ENCODE measurements at regions not wholly inside any gene's neighbourhood (a gene's known extent, or its start where the extent isn't known, plus 50 kb on each side); places are given as distances from the start of the nearest gene placed in this dataset.
"Not testable (repeated sequence)": the region's sequence is repeated elsewhere in the genome, so short reads cannot be mapped to it uniquely, and the experiment has no call there.

DNA sequence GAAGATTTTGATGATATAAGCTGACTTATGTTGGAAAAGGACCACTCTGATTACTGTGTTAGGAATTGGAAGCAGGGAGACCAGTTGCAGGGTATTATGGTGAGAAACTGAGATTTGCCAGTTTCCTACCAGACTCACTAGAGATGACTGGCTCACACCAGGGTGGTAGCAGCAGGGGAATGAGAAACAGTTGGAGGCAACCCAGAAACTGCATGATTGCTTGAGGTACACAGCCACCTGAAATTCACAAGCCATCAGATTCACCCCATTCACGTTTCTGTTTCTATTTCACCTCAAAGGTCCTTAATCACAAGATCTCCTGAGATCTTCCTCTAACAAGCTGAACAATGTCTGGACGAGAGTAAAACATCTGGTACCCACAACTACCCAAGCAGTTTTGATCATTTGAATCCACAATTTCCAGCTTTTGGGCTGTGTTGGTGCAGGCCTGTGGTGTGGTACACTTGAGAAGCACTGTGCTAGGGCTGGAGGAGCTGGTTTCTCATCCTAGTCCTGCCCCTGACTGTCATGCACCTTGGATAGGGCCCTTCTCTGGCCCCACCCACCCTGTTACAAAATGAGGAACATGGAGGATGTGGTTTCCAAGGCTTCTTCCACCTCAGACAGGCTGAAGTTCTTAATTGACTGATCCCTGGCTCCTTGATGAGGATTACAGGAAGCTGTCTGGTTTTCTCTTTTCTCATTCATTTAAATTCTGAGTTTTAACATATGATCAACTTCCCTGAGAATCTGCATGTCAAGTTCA lies 233.4 kb downstream of the INSC start:
- 51 to 55% methylated on average over 2 of the region's 2 CpGs for WGBS, 2 donors
- TF ChIP-seq POLR2A (IDR thresholded peaks at IDR 0.05), result no peak
- TF ChIP-seq, protein P1, sequence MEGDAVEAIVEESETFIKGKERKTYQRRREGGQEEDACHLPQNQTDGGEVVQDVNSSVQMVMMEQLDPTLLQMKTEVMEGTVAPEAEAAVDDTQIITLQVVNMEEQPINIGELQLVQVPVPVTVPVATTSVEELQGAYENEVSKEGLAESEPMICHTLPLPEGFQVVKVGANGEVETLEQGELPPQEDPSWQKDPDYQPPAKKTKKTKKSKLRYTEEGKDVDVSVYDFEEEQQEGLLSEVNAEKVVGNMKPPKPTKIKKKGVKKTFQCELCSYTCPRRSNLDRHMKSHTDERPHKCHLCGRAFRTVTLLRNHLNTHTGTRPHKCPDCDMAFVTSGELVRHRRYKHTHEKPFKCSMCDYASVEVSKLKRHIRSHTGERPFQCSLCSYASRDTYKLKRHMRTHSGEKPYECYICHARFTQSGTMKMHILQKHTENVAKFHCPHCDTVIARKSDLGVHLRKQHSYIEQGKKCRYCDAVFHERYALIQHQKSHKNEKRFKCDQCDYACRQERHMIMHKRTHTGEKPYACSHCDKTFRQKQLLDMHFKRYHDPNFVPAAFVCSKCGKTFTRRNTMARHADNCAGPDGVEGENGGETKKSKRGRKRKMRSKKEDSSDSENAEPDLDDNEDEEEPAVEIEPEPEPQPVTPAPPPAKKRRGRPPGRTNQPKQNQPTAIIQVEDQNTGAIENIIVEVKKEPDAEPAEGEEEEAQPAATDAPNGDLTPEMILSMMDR (IDR thresholded peaks at IDR 0.05), result no peak
- H3K4me3 ChIP-seq, result no peak overlapping the region
- H3K27ac ChIP-seq, result no peak overlapping the region
- peaks cover 0 to 3% (median 0%) of the 10 kb centered on the region in 4 donors for H3K27me3 ChIP-seq
- H3K9me3 ChIP-seq, result no peaks in the 10 kb centered on the region
- no peak for DNase-seq
- H3K4me1 ChIP-seq, result no peaks in the 10 kb centered on the region
- intact Hi-C loops (cut with DNase I), result no loop called here
- H3K36me3 ChIP-seq, result no peaks in the 10 kb centered on the region

DNA sequence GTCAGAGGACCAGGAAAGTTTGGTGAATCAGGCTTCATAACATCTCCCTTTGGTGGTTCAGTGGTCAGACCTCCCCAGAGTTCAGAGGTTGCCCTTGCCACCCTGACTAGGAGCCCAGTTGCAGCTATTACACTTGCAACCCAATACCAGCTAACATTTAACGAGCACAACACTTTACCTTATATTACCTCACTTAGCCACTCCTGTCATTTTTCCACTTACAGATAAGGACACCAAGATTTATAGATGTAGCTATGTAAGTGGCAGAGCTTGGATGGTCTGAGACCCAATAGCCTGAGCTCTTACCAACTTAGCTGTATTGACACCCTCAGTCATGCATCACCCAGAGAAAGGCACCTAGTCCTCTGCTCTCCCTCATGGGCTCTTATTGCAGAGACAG lies 234.7 kb downstream of the INSC start:
- 75 to 83% methylated on average over 1 of the region's 1 CpG for WGBS, 2 donors
- Histone ChIP-seq H3K9me3 (no peaks in the 10 kb centered on the region), H3K36me3 (no peaks in the 10 kb centered on the region), H3K27me3 (peaks cover 0 to 3% (median 0%) of the 10 kb centered on the region in 4 donors), H3K4me3 (no peak overlapping the region), H3K27ac (no peak overlapping the region), H3K4me1 (no peaks in the 10 kb centered on the region)
- TF ChIP-seq, protein P1 (IDR thresholded peaks at IDR 0.05), result no peak
- TF ChIP-seq POLR2A (IDR thresholded peaks at IDR 0.05), result no peak
- DNase-seq, result no peak
- intact Hi-C loops (cut with DNase I), result no loop called here

DNA sequence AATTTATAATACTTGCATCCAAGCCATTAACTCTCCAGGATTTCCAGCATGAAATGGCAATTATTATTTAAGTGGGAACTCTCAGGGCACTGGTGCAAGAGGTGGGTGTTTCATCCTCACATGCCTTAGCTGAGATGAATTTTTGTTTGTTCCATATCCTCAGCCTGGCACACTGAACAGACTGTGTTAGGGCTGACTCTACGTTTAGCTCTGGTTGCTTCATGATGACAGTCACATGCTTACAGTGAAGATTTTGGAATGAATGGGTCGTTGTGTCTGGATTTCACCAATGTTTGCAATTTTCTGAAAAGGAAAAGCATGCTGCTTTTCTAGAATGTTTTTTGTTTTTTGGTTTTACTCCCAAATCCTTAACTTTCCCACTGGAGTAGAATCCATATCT lies 246.6 kb downstream of the INSC start:
- no peaks in the 10 kb centered on the region for H3K9me3 ChIP-seq
- no peak overlapping the region for H3K4me3 ChIP-seq
- WGBS, 2 donors, result 74 to 85% methylated on average over 2 of the region's 2 CpGs
- H3K27me3 ChIP-seq, result no peaks in the 10 kb centered on the region
- no peak overlapping the region for H3K27ac ChIP-seq
- intact Hi-C loops (cut with DNase I), result no loop called here
- TF ChIP-seq, protein P1 (IDR thresholded peaks at IDR 0.05), result no peak
- TF ChIP-seq POLR2A (IDR thresholded peaks at IDR 0.05), result no peak
- no peaks in the 10 kb centered on the region for H3K4me1 ChIP-seq
- H3K36me3 ChIP-seq, result no peaks in the 10 kb centered on the region
- DNase-seq, result no peak

DNA sequence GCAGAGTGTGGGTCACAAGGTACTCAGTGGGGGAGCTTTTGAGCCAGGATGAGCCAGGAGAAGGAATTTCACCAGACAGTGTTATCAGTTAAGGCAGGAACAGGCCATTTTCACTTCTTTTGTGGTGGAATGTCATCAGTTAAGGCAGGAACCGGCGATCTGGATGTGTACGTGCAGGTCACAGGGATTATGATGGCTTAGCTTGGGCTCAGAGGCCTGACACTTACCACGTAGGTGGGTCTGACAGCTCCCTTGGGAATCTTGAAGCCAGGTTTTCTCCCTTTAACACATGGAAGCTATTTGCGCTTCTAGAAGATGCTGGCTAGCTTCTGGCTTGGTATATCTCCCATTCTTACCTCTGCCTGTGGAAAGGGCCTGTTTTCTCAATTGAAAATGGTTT lies 250.6 kb downstream of the INSC start:
- not testable (repeated sequence) for H3K27ac ChIP-seq, DNase-seq, H3K27me3 ChIP-seq

DNA sequence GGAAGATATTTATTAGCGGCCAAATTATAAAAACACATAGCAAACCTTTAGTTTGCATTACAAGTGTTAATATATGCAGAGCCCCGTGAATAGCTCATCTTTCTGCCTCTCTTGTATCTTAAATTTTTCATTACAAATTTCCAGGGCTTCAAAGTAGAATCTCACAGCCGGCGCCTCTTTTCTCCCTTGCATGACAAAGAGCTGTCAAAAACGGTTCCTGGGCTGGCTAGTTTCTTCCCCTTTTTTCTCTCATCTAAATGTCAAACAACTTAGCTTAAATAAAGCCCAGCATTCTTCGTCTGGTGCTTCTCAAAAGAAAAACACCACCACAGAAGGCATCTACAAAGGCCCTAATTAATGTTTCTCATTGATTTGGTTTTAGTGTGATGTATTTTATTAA lies 253.0 kb downstream of the INSC start:
- H3K4me1 ChIP-seq, result no peaks in the 10 kb centered on the region
- H3K27ac ChIP-seq, result no peak overlapping the region
- TF ChIP-seq, protein P1 (IDR thresholded peaks at IDR 0.05), result no peak
- no peak for TF ChIP-seq POLR2A (IDR thresholded peaks at IDR 0.05)
- peaks cover 0 to 15% (median 0%) of the 10 kb centered on the region in 4 donors for H3K27me3 ChIP-seq
- H3K4me3 ChIP-seq, result no peak overlapping the region
- whole genome bisulfite sequencing, 2 donors, result 37% methylated on average over 6 of the region's 6 CpGs
- DNase-seq, result no peak
- H3K36me3 ChIP-seq, result no peaks in the 10 kb centered on the region
- intact Hi-C loops (cut with DNase I), result no loop called here
- no peaks in the 10 kb centered on the region for H3K9me3 ChIP-seq

More for the DNA sequence above, 250.6 kb downstream of the INSC start:
- H3K4me1 ChIP-seq; H3K4me3 ChIP-seq; intact Hi-C loops (cut with DNase I); H3K9me3 ChIP-seq; H3K36me3 ChIP-seq: not testable (repeated sequence)
- WGBS, 2 donors, result 51 to 61% methylated on average over 5 of the region's 5 CpGs
